Rectal smooth muscle tissue (tissue), 1 donor: ENCODE measurements at regions not wholly inside any gene's neighbourhood (a gene's known extent, or its start where the extent isn't known, plus 50 kb on each side); places are given as distances from the start of the nearest gene placed in this dataset.

Experiments used
- H3K27ac ChIP-seq: one replicate; pipeline ENCODE4 v1.7.0; 2013; ENCODE audit warnings: low read depth, low read length, inconsistent platforms
- H3K27me3 ChIP-seq: one replicate; pipeline ENCODE4 v1.7.0; 2013; ENCODE audit warnings: low read length; ENCODE audit not compliant: control insufficient read depth, insufficient read depth
- H3K36me3 ChIP-seq: one replicate; pipeline ENCODE4 v1.7.0; 2013; ENCODE audit warnings: low read length; ENCODE audit not compliant: control insufficient read depth, insufficient read depth
- H3K4me1 ChIP-seq: one replicate; pipeline ENCODE4 v1.7.0; 2013; ENCODE audit warnings: low read length; ENCODE audit not compliant: control insufficient read depth, insufficient read depth
- H3K4me3 ChIP-seq: one replicate; pipeline ENCODE4 v1.7.0; 2013; ENCODE audit warnings: low read length
- H3K9ac ChIP-seq: one replicate; pipeline ENCODE4 v1.7.0; 2013; ENCODE audit warnings: low read length

GRCh38 chr2:175744000-175744399 lies 258.1 kb downstream of the LNPK start:
- Histone ChIP-seq H3K27ac (no peak overlapping the region), H3K4me3 (no peak overlapping the region), H3K27me3 (no peaks in the 10 kb centered on the region), H3K9ac (no peak overlapping the region), H3K36me3 (no peaks in the 10 kb centered on the region), H3K4me1 (no peaks in the 10 kb centered on the region)

GRCh38 chr2:175743011-175743410 lies 259.1 kb downstream of the LNPK start:
- Histone ChIP-seq H3K4me3 (no peak overlapping the region), H3K4me1 (no peaks in the 10 kb centered on the region), H3K9ac (no peak overlapping the region), H3K36me3 (no peaks in the 10 kb centered on the region), H3K27me3 (no peaks in the 10 kb centered on the region), H3K27ac (no peak overlapping the region)

DNA sequence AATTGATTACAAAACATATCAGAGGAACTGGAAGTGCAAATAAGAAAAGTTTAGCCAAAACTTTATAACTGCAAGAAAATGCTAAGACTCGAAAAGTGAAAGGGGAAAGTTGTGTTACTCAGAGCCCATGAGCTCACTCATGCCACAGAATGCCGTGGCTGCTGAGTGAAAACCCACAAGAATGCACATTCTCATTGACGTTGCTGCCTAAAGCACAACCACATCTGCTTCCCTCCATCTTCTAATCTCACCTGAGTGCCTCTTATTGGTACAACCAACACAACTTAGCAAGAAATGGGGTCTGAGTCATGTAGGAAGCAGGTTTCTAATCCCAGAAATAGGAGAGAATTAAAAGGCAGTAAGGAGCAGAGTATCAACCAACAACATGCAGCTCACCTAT lies 259.7 kb downstream of the LNPK start:
- Histone ChIP-seq H3K27me3 (no peaks in the 10 kb centered on the region), H3K4me3 (no peak overlapping the region), H3K4me1 (no peaks in the 10 kb centered on the region), H3K27ac (no peak overlapping the region), H3K36me3 (no peaks in the 10 kb centered on the region), H3K9ac (no peak overlapping the region)

DNA sequence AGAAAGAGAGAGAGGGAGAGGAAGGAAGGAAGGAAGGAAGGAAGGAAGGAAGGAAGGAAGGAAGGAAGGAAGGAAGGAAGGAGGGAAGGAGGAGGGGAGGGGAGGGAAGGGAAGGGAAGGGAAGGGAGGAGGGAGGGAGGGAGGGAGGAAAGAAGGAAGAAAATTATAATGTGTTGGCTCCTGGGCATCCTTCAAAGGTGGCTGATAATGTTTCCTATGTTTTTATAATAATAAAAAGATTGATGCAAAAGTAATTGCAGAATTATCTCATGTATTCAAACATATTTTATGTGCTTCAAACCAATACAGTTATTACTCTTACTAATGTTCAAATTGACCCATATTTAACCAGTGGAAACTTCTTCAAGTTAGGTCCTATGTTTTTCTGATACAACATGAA lies 260.9 kb downstream of the LNPK start:
- H3K27me3 ChIP-seq = no peaks in the 10 kb centered on the region
- H3K4me3 ChIP-seq = no peak overlapping the region
- H3K9ac ChIP-seq = no peak overlapping the region
- no peak overlapping the region for H3K27ac ChIP-seq
- H3K4me1 ChIP-seq = no peaks in the 10 kb centered on the region
- H3K36me3 ChIP-seq = no peaks in the 10 kb centered on the region

- Histone ChIP-seq H3K4me1 (no peaks in the 10 kb centered on the region), H3K27me3 (no peaks in the 10 kb centered on the region), H3K4me3 (no peak overlapping the region), H3K27ac (no peak overlapping the region), H3K9ac (no peak overlapping the region), H3K36me3 (no peaks in the 10 kb centered on the region)
Observed at GRCh38 chr2:175737722-175738361, 264.2 kb downstream of the LNPK start.

DNA sequence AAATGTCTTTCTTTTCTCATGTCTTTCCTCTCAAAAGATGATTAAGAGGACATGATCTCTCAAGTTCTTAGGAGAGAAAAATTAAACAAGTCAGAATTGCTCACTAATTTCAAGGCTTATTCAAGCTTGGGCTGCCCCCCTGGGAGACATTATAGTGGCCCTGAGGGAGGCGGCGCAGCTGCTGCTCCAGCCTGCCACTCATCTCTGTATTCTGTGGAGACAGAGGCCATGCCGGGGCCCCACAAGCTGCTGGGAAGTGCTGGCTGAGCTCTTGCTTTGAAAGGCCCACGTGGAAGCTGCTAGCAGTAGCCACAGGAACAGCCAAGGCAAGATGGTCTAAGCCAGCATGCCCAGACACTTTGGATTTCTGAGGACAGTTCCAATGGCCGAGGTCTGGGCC lies 267.4 kb downstream of the LNPK start:
- Histone ChIP-seq H3K9ac (no peak overlapping the region), H3K27me3 (no peaks in the 10 kb centered on the region), H3K27ac (no peak overlapping the region), H3K36me3 (no peaks in the 10 kb centered on the region), H3K4me3 (no peak overlapping the region), H3K4me1 (no peaks in the 10 kb centered on the region)

DNA sequence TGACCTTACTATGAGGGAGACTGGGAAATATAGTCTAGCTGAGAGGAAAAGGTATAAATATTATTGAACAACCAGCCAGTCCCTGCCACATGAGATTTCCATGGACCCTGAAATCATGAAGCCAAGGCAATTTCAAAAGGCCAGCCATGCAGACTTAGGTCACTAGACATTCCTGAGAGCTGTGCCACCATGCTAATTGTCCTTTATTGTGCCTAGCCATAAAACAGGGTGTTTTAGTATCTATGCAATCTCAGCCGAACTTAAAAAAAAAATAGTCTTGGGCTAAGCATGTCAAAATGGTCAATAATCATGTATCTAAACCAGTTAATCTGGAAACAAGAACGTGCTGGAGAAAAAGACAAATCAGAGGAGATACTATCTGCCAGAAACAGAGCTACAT lies 269.5 kb downstream of the LNPK start:
- Histone ChIP-seq H3K36me3 (no peaks in the 10 kb centered on the region), H3K4me1 (no peaks in the 10 kb centered on the region), H3K27me3 (no peaks in the 10 kb centered on the region), H3K4me3 (no peak overlapping the region), H3K9ac (no peak overlapping the region), H3K27ac (no peak overlapping the region)

- no peak overlapping the region for H3K27ac ChIP-seq
- no peak overlapping the region for H3K4me3 ChIP-seq
- no peak overlapping the region for H3K9ac ChIP-seq
- no peaks in the 10 kb centered on the region for H3K36me3 ChIP-seq
- H3K27me3 ChIP-seq = no peaks in the 10 kb centered on the region
- no peaks in the 10 kb centered on the region for H3K4me1 ChIP-seq
Observed at GRCh38 chr2:175730050-175730449, 272.0 kb downstream of the LNPK start.

GRCh38 chr2:175729049-175729706 lies 272.9 kb downstream of the LNPK start:
- no peak overlapping the region for H3K4me3 ChIP-seq
- no peak overlapping the region for H3K27ac ChIP-seq
- H3K4me1 ChIP-seq = no peaks in the 10 kb centered on the region
- no peaks in the 10 kb centered on the region for H3K36me3 ChIP-seq
- H3K27me3 ChIP-seq = no peaks in the 10 kb centered on the region
- no peak overlapping the region for H3K9ac ChIP-seq

GRCh38 chr2:175728032-175728431 lies 274.0 kb downstream of the LNPK start:
- Histone ChIP-seq H3K4me3 (no peak overlapping the region), H3K27me3 (no peaks in the 10 kb centered on the region), H3K9ac (no peak overlapping the region), H3K4me1 (no peaks in the 10 kb centered on the region), H3K27ac (no peak overlapping the region), H3K36me3 (no peaks in the 10 kb centered on the region)

- no peaks in the 10 kb centered on the region for H3K4me1 ChIP-seq
- H3K36me3 ChIP-seq = no peaks in the 10 kb centered on the region
- H3K4me3 ChIP-seq = no peak overlapping the region
- no peaks in the 10 kb centered on the region for H3K27me3 ChIP-seq
- H3K9ac ChIP-seq = no peak overlapping the region
- no peak overlapping the region for H3K27ac ChIP-seq
Observed at GRCh38 chr2:175726223-175726622, 275.8 kb downstream of the LNPK start.

DNA sequence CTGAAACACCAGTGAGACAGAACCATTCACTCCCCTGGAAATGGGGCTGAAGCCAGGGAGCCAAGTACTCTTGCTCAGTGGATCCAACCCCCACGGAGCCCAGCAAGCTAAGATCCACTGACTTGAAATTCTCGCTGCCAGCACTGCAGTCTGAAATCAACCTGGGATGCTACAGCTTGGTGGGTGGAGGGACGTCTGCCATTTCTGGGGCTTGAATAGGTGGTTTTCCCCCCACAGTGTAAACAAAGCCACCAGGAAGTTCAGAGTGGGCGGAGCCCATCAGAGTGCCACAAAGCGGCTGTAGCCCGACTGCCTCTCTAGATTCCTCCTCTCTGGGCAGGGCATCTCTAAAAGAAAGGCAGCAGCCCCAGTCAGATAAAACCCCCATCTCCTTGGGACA lies 292.8 kb downstream of the LNPK start:
- H3K36me3 ChIP-seq = no peaks in the 10 kb centered on the region
- H3K4me1 ChIP-seq = no peaks in the 10 kb centered on the region
- H3K9ac ChIP-seq = no peak overlapping the region
- H3K27me3 ChIP-seq = no peaks in the 10 kb centered on the region
- H3K27ac ChIP-seq = no peak overlapping the region
- no peak overlapping the region for H3K4me3 ChIP-seq

- Histone ChIP-seq H3K36me3 (no peaks in the 10 kb centered on the region), H3K9ac (no peak overlapping the region), H3K27ac (no peak overlapping the region), H3K4me3 (no peak overlapping the region), H3K4me1 (no peaks in the 10 kb centered on the region), H3K27me3 (no peaks in the 10 kb centered on the region)
Observed at GRCh38 chr2:175707322-175707721, 294.7 kb downstream of the LNPK start.
